Epithelial cell of esophagus (primary cell): ENCODE measurements at regions not wholly inside any gene's neighbourhood (a gene's known extent, or its start where the extent isn't known, plus 50 kb on each side); places are given as distances from the start of the nearest gene placed in this dataset.
"Not testable (repeated sequence)": the region's sequence is repeated elsewhere in the genome, so short reads cannot be mapped to it uniquely, and the experiment has no call there.

Source experiments
- DNase-seq: peaks from one replicate; pipeline ENCODE4 v3.0.0; 2010; ENCODE audit warnings: low read depth
- H3K4me3 ChIP-seq: 2 replicates; pipeline ENCODE4 v1.5.1; 2011; ENCODE audit warnings: mild to moderate bottlenecking, low read length, control low read depth
- TF ChIP-seq, protein P1 (sequence below): IDR thresholded peaks from 2 replicates; pipeline ENCODE4 v1.5.1; 2011; ENCODE audit warnings: low read depth, mild to moderate bottlenecking, low read length, control low read depth, inconsistent platforms; ENCODE audit not compliant: insufficient read depth; ENCODE audit errors: missing control alignments

DNA sequence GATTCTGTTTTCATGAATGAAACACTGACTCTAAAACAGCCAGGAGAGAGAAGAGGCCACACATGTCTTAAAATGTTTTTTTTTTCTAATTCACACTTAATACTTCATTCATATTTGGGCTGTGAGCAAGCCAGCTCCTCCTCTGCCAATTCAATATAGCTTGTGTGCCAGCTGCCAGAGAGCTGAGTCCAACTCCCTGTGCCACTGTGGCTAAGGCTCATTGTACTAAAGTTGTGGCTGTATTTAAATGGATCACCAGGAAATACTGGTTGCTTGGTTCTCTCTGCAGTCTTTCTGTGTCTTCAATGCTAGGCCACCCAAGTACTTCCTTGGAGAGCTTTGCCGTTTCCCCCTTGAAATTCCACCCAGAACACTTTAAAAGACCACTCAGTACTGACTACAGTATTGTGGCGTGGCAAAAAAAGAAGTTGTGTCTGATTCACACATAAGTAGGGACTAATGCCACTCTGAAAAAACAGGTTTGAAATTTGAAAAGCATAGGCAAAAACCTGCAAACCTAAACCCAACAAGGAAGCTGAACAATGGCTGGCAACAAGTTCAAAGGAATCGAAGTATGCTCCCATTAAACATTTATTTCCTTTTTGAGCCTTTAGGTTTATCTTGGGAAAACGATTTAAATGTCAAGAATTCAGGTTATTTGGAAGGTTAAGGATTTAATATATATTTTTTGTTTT lies 524.7 kb downstream of the DIPK2A start:
- no peak overlapping the region for H3K4me3 ChIP-seq
- no peak for DNase-seq
- TF ChIP-seq, protein P1, sequence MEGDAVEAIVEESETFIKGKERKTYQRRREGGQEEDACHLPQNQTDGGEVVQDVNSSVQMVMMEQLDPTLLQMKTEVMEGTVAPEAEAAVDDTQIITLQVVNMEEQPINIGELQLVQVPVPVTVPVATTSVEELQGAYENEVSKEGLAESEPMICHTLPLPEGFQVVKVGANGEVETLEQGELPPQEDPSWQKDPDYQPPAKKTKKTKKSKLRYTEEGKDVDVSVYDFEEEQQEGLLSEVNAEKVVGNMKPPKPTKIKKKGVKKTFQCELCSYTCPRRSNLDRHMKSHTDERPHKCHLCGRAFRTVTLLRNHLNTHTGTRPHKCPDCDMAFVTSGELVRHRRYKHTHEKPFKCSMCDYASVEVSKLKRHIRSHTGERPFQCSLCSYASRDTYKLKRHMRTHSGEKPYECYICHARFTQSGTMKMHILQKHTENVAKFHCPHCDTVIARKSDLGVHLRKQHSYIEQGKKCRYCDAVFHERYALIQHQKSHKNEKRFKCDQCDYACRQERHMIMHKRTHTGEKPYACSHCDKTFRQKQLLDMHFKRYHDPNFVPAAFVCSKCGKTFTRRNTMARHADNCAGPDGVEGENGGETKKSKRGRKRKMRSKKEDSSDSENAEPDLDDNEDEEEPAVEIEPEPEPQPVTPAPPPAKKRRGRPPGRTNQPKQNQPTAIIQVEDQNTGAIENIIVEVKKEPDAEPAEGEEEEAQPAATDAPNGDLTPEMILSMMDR = no peak

DNA sequence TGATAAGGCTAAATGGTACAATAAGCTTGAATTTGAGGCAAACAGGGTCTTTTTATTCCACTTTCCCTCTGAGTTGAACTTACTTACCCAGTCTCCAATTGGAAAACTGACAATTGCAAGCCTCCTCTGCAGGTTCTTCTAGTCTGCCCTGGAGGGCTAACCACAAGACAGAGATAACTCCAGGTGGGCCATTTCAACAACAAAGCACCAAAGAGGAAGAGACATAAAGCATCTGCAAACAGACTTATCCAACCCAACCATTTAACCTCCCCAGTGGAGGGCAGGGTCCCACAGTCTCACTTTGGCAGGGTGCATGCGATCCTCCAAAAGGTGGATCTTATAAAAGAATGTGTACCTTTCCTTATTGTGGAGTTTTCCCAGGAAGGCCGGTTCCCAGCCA lies 525.8 kb downstream of the DIPK2A start:
- H3K4me3 ChIP-seq = no peak overlapping the region
- TF ChIP-seq, protein P1 = no peak
- no peak for DNase-seq

DNA sequence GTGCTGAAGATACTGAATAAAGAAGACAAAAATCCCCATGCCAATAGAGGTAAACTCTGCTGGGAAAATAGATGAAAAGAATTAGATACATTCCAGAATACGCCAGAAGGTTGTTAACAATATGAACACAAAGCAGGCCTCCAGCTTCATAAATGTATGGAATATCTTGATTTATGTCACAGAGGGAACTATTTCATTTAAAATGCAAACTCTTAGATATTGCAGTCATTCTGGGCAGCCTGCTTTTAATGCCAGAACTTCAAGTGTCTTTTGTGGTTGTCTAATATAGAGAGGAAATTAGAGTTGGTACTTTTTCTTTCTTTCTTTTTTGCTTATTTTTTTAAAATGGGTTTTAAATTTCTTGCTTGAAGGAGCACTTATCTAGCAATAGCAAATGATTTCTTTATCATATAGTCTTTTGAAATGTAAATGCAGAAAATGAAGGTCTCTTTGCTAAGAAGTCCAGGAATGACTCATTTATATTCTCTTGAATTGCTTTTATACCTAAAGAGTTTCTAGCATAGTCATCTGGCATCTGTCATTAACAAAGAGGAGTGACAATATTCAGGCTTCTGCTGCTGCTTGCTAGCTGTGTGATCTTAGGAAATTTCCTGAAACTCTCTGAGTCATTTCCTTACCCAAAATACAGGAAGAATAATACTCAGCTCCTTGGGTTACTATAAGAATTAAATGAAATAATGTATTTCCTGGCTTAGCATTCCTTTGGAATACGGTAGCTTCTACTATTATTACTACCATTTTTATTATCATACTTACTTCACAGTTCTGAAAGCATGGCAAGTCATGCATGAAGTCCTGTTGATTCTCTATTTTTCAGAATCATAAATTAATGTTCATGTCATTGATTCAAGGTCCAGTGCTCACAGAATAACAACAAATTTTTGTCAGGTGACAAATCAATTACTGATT lies 527.6 kb downstream of the DIPK2A start:
- no peak overlapping the region for H3K4me3 ChIP-seq
- peak; percentile 1 for DNase-seq
- TF ChIP-seq, protein P1 = no peak

DNA sequence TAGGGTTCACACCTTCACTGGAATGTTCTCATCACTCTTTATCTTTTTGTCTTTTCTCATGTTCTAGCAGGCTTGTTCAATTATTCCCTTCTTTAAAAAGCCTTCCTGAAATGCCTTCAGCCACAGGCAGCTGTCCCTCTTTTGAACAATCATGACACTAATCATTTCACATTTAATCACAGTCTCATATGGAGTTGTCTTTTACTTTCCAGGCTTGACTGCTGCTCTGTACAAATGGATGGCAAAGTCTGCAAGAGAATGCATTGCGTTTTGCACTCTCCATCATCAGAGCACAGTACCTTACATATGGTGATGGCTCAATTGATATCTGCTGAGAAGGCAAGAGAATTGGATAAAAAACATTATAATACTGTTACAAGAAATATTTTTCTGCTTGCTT lies 529.8 kb downstream of the DIPK2A start:
- TF ChIP-seq, protein P1 = no peak
- no peak overlapping the region for H3K4me3 ChIP-seq
- no peak for DNase-seq

DNA sequence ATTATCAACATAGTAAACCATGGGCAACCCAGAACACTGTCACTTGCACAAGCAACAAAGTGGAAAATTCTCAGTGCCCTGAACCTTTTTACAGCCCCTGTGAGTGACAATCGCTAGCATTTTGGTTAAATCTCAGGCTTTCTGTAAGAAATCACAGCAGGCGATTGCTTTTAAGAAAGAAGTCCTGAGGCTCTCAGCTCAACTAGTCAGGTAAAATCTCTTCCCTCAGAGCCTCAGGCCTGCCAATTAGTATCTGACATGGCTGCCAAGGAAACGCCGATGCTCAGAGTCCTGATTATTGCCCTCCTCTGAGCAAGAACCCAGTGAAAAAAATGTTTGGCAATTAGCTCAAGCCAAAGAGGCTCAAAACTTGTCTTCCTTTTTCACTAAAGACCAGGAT lies 530.8 kb downstream of the DIPK2A start:
- TF ChIP-seq, protein P1 = no peak
- DNase-seq = no peak
- H3K4me3 ChIP-seq = no peak overlapping the region

DNA sequence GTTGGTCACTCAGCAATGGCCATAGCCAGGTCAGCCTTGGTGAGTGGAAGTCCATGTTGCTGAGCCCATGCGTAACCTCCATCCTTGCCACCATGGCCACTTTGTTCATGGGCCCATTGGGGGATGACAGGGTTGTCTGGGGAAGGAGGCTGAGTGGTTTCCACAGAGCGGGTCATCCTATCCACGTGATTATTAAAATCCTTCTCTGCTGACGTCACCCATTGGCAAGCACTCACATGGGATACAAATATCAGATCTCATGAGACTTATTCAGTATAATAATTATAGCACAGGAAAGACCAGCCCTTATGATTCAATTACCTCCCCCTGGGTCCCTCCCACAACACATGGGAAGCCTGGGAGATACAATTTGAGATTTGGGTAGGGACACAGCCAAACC lies 534.8 kb downstream of the DIPK2A start:
- DNase-seq, H3K4me3 ChIP-seq: not testable (repeated sequence)

DNA sequence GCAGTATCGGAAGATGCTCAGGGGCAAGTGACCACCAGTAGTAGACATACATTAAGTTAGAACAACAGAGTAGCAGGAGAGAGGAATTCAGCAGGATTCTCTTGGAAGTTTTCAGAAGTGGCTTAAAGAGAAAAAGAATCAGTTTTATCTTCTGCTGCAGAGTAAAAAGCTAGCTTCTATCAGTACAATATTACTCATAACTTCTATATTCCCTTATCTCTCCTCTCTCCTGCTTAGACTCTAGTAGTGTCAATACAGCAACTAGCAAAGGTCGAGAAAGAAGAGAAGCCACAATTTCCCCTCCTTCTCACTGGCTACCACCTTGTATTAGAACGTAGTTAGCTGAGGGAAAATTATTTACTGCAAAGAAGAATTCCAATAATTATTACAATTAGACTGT lies 539.7 kb downstream of the DIPK2A start:
- TF ChIP-seq, protein P1 = no peak
- DNase-seq = no peak
- no peak overlapping the region for H3K4me3 ChIP-seq
